ENCODE measurements at regions not wholly inside any gene's neighbourhood (a gene's known extent, or its start where the extent isn't known, plus 50 kb on each side); places are given as distances from the start of the nearest gene placed in this dataset.

DNA sequence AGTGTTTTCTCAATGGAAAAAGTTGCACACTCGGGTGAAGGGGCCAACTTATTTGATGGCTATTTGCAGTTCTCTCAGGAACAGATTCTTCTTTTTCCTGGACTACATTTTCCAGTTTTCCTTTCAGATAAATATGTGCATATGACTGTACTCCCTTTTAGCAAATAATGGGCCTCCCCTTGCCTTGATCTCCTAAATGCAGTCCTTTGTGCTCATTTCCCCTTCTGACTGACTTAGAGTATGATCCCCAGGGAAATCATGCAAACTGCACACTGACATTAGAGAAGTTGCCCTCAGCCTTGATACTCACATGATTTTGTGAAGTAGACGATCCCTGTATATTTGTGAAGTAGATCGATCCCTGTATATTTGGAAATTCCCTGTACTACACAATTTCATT, 492.9 kb upstream of the NOVA1 start:
- DNase-seq: no peak

DNA sequence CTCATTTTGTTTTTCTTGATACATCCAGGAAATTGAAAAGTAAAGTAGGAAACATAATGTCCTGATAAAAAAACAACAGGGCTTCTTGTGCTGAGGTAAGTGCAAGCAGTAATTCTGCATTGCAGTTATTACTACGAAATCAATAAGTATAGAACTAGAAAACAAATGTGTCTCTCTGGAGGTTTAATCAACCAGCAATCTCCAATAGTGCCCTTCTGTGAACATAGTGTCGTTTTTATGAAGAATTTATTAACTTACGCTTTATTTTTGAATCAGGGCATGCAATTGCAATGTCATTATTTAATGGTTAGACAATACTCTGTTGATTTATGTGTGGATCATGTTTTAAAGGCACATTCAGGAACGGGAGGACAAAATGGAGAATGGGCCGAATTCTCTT, 494.1 kb upstream of the NOVA1 start:
- DNase-seq: no peak

DNA sequence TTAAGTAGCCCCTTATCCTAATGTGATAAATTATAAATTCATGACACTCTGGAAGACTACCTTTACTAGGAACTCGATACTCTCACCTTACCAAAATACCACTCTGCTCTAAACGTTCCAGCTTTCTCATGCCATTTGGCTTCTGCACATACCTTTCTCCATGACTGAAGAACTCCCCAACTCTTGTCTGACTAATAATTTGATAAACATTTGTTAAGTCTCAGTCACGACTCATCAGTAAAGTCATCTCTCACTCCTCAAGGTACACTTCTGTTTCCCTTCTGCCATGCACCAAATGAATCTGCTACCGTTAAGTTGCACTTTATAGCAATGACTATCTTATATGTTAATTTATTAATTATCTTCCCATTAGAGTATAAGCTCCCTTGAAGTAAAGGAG, 498.3 kb upstream of the NOVA1 start:
- no peak for DNase-seq

DNA sequence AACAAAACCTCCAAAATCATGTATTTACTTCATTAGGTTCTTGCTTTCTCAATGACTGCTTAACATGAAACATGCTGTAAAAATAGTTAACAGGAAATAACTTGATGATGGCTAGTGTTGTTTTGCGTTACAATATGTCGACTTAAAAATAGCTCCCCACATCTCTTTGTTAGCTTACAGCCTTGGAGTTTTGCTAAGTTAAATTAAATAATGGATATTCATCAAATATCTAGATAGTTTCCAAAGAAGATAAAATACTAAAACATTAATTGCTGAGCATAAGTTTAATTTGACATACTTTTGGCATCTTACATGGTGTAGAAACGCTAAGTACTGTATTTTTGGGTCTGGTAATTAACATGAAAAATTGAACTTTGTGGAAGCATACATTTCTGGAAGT, 500.6 kb upstream of the NOVA1 start:
- peak; percentile 44 for DNase-seq

DNA sequence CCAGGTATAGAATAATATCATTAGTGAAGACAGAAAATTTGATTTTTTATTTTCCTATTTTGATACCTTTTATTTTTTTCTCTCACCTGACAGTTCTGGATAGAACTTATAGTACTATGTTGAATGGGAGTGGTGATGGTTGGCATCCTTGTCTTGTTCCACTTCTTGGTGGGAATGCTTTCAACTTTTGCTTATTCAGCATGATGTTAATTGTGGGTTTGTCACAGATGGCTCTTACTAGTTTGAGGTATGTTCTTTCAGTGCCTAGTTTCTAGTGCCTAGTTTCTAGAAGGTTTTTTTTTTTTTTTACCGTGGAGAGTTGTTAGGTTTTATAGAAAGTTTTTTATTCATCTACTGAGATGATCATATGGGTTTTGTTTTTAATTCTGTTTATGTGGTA, 516.3 kb upstream of the NOVA1 start:
- no peak for DNase-seq

DNA sequence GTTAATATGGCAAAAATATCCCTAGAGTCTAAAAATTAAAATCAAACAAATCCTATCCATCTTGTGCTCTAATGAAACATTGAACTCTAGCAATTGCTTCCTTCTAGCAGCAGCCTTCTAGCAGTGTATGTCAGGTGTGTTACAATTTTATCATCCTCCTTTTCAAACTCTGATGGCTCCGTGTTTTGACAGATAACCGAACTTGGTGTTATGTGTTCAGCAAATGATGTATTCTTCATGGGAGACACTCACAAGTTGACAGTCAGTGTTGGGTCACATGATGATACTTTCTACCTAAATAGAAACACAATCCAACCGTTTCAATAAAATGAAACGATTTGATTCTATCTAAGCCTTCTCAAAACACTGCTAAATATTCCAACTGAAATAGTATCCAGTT, 525.3 kb upstream of the NOVA1 start:
- DNase-seq: no peak

DNA sequence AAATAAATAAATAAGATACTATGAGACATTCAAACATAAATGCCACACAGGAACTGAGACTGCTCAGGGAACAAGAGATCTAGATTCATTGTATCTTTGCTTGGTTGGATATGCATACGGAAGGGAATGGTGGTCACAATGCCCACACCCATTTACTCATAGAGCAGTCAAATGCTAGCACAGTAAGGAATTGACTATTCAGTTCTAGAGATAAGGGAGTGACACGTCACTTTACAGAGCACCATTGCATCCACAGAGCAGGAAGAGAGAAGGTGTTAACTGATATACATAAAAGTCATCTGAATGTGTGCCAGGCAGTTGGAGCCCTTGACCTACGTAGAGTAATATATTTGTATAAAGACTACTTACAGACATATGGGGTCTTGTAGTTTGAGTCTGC, 530.0 kb upstream of the NOVA1 start:
- no peak for DNase-seq

DNA sequence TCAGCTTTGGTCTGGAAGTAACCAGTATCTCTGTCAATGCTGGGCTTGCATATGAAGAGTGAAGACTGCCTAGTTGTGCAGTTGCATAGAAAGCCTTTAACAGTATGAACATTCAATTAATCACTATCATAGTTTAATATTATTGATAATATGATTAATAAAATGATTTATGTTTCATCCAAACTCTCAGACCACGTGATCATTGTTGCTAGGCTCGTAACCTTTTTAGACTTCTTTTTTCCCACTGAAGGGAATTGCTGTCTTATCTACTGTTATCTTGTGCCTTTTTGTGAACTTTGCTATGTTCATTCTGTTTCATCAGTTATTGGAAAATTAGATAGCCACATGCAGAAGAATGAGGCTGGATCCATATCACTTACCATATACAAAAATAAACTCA, 536.4 kb upstream of the NOVA1 start:
- DNase-seq: no peak

DNA sequence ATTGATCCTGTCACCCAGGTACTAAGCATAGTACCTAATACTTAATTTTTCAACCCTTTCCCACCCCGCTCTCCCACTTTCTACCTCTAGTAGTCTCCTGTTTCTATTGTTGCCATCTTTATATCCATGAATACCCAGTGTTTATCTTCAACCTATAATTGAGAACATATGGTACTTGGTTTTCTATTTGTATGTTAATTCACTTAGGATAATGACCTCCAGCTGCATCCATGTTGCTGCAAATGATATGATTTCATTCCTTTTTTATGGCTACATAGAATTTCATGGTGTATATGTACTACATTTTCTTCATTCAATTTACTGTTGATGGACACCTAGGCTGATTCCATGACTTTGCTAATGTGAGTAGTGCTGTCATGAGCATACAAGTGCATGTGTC, 547.3 kb upstream of the NOVA1 start:
- no peak for DNase-seq

DNA sequence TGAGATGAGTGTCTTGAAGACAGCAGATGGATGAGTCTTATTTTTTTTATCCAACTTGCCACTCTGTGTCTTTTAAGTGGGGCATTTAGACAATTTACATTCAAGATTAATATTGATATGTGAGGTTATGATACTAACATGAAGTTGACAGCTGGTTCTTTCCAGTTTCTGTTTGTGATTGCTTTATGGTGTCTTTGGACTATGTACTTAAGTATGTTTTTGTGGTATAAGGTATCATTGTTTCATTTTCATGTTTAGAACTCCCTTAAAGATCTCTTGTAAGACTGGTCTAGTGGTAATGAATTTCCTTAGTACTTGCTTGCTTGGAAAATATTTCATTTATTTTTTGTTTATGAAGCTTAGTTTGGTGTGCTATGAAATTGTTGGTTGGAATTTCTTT, 550.3 kb upstream of the NOVA1 start:
- no peak for DNase-seq

DNA sequence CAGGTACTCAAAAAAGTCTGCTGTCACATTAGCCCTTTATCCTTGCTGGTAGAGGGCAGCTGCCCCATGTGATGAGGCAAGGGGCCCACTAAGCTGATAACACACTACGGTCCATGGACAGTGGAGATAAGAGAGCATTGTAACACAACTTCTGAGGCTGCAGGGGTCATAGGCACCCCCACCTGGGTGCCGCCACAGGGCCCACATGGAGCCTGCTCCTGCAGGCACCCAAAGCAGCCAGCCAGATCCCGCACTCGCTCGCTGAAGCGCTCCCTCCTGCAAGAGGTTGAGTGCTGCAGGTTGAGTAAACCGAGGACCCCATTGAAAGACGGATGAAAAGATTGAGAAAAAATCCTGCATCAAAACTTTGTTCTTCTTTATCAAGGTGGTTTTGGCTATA, 566.3 kb upstream of the NOVA1 start:
- DNase-seq: no peak

DNA sequence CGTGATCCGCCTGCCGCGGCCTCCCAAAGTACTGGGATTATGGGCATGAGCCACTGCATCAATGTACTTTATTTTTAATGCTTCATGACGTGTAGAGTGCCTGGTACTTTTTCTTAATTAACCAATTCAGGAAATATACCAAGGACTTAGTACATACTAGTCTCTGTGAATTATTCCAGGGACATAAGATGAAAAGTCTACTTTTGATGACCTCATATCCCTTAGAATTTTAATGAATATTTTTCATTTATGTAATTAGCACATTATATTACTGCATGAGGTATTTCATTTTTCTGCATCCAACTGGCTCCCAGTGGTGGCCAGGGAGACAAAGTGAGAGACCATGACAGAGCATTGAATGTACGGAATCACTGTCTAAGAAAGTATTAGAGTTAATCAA, 577.7 kb upstream of the NOVA1 start:
- DNase-seq: no peak

DNA sequence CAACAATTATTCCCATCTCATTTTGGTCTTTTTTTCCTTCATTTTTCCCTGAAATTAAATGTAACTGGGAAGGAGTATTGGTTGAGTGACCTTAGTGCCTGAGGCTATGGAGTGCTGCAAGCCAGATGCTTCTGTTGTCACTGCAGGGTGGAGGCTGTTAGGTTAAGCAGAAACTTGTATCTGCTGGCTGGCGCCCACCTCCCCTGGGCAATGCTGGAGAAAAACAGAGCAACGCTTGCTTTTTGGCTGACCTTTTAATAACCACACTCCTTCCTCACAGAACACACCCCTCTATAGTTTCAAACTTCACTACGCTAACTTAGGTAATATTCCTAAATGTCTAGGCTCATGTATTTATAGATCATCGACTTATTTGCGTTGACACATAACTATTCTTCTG, 583.5 kb upstream of the NOVA1 start:
- DNase-seq: no peak

DNA sequence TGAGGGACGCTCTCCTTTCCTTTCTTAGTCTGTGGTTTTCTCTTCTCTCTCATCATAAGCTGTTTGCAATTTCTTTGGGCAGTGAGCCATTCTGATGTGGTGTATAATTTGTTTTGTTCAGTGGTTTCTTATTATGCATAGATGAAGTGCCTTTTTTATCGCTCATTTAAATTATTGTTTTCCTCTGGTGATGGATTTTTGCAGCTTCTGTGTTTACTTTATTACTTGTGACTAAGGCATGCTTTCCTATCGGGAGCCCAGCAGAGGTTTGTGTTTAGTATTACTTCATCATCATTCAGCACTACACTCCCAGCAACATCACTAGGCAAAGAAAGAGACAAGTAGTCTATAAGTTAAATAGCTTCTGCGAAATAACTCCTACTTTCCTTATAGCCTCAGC, 586.6 kb upstream of the NOVA1 start:
- DNase-seq: no peak

DNA sequence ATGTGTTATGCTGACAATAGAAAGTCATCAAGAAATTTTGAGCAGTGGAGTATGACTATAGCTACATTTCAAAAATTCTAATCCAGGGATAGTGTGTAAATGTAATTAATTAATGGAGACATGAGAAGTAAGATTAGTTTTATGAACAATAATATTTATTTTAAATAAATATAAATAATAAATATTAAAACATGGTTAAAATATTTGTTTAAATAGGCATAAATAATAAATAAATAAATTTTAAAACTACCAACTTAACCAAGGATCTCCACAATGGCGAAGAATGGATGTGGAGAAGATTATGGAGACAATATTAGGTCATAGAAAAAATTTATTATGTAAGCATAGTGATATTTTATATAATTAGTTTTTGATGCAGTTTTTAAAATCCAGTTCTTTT, 588.2 kb upstream of the NOVA1 start:
- no peak for DNase-seq

DNA sequence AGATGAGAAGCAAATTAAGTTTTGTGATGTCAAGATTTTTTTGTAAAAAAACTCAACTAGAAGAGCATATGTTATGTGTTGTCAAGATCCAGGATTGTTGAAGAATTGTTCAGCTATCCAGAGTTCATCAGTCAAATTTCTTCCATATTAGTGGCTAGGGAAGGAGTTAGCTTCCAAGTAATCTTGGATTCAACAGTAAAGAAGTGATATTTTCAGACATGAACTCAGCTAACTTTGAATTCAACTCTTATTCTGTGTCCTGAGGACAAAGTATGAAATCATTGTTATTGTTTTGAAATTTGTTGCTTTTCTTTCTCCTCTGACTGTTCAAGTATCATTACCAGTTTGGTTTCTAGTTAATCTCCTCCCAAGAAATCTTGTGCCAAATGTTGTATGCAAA, 589.3 kb upstream of the NOVA1 start:
- DNase-seq: no peak

DNA sequence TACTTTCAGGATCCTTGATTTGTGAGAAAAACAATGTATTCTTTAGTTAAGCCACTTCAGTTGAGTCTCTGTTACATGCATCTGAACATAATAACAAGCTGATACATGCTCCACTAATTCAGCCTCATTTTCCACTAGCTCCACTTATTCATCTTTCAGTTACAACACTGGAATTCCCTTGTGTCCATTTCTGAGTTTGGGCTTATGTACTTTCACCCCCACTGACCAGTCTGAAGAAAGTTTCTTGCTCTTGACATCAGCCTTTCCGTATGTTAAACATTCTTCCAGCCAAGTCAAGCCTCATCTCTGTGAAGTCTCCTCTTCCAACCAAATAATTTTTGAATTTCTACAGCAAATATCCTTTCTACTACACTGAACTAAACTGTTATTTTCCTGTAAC, 592.5 kb upstream of the NOVA1 start:
- DNase-seq: no peak

DNA sequence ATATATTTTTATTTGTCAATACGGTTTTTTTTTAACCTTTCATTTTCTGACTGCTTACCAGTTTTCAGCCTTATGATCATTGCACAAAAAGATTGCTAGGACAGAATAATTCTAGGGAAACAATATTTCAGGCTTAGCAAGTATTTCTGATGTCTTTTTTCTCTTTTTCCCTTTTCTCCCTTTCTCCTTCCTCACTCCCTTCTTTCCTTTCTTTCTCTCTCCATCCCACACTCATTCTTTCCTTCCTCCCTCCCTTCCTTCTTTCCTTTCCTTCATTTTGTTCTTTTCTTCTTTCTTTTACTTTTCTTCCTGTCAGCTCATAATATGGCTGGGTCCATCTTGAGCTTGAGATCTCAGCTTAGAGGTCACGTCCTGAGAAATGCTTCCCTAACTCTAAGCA, 601.4 kb upstream of the NOVA1 start:
- DNase-seq: no peak

DNA sequence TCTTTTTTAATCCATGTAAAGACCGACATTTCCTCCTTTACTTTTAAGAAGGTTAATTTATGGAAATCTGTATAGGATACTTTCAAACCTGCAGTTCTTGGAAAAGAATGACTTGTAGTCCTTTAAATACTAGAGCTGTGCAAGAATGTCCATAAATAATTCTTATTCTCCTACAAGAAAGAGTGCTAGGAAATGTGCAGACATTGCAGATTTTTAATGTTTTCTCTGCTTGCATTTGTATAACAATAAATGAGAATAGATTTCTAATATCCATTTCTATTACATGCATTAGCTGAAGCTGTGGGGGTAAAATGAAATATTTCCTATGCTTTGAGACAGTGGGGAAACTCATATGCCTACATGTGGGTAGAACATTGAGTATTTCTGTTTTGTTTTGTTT, 607.2 kb upstream of the NOVA1 start:
- DNase-seq: no peak

DNA sequence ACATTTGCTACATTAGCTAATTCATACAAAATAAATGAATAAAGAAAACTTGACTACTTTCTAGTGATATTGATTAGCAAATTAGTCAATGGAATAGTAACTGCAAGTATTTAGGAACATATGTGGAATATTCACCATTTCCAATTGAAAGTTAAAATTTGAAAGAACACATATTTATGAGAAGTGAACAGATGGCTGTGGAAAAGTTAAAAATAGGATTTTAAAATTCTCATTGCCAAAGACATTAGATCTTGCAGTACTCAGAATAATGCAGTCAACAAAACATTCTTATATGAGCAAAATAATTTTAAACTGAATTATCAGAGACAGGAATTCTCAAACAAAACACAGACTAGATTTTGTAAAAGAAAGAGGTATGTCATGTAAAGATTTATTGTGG, 613.9 kb upstream of the NOVA1 start:
- no peak for DNase-seq

DNA sequence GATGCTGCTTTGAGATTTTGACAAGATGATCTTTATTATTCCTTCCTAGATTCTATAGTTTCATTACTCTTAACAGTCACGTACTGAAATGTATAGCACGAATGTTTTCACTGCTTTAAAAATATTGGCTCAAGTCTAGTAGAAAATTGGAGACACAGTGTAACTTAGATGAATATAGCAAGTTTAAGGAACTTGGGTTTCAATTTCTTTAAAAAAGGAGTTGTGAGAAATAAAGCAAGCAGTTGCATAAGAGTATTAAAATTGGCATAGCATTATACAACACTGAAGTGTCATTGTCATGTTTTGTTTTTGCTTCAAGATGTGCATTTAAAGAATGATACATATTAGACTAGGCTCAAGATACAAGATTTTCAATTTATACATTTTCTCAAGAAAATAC, 624.8 kb upstream of the NOVA1 start:
- no peak for DNase-seq

DNA sequence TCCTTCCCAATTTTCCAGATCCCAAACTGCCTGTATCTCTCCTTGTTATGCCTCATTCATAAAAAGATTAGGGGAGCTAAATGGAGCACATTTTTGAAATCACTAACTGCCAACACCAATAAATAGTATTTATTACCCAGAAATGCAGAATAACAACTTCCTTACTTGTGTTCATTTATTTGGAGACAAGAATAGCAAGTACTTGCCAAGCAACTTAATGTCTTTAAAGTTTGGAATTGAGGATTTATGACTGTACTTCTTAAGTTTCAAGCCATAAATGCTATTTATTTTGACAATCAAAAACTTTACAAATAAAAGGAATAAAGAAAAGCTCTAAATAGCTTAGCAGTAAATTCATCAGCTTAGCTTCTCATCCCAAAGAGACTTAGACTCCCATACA, 626.1 kb upstream of the NOVA1 start:
- DNase-seq: peak; percentile 58

DNA sequence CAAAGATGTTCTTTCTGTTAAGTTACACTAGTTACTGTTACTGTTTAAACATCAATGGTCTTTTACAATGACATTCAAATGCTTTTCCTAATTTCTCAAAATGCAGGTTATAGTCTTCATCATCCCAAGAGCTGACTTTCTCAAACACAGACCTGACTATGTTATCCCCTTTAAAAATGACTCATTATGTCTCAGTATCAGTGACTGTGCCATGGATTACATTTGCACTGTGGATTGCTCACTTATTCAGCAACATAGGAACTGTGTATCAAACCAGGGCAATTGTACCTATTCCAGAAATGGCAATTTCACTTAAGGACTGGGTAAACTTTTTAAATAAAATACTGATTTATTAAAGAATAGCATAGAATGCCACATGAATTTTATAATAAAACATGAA, 630.2 kb upstream of the NOVA1 start:
- no peak for DNase-seq

DNA sequence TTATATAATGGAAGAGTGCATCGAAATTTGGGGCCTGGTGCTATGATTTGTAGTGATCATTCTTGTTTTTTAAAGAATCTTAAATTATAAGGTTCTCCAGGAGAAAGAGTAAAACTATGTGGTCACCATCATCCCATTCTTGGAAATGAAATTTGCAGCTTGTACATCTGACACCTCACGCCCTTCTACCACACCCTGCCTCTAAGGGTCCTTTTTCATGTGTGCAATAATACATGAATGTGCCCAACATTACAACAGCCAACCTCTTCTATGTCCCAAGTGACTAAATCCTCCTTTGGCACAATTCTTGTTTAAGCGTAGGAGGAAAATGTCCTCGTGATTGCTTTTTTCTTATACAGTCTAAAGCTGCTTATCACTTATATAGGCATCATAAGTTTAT, 636.5 kb upstream of the NOVA1 start:
- DNase-seq: no peak

DNA sequence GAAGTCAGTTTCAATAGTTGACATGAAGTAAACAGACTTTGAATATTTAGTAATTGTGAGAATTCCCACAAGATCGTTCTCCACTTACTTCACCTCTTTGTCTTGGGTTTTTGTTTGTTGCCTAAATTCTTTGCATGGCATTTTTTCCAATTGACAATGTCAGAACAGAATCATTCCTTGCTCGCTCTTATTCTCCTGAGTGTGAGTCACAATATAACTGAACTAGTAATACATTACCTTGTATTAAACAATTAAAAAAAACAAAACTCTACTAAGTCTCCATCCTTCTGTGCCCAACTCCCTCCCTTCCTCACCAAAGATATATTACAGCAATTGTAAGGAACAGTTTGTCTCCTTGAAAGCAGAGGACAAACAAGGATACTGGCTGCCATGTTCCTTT, 638.8 kb upstream of the NOVA1 start:
- DNase-seq: no peak

DNA sequence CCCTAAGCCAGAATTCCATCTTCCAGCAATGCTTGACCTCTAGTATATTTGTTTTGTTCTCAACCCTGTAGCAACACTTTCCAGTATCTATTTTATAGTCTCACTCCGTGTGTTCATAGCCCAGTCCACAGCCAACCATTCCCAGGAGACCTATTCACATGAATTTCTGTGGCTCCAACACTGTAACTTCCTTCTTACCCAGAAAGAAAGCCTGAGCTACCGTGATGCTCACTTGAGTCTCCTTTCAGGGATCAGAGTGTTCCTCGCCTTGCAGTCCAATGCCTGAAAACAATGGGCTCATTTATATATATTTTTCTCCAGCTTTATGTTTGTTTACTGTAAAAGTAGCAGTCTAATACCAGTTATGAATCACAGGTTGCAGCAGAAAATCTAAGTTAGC, 645.0 kb upstream of the NOVA1 start:
- DNase-seq: peak; percentile 20
